CD4-positive, alpha-beta T cell (primary cell): ENCODE measurements at regions not wholly inside any gene's neighbourhood (a gene's known extent, or its start where the extent isn't known, plus 50 kb on each side); places are given as distances from the start of the nearest gene placed in this dataset.

Source experiments
- ATAC-seq: fragments of 200-7000 bp; cut with Tn5 transposase; one replicate; pipeline ENCODE4 v1.10.0; 2022; ENCODE audit warnings: mild to moderate bottlenecking; ENCODE audit not compliant: poor library complexity
- CTCF ChIA-PET: fragments of 350-600 bp; sonication (Branson Sonifier 250); formaldehyde crosslinking; loops from one replicate; lab custom pipeline; 2021; ENCODE audit warnings: antibody characterized with exemption, inconsistent platforms; lab: Charles Lee
- POLR2A ChIA-PET: fragments of 350-600 bp; sonication (Branson Sonifier 250); formaldehyde crosslinking; loops from one replicate; lab custom pipeline; 2021; ENCODE audit warnings: antibody characterized with exemption, inconsistent platforms; lab: Charles Lee
- DNase-seq, 14 experiments: peaks; one replicate each; pipeline ENCODE4 v3.0.0-alpha.2; 2013 to 2020; ENCODE audit warnings: mixed read lengths in 2 of 14
- H3K27ac ChIP-seq, 2 donors: one replicate each; pipeline versions ENCODE4 v1.5.1 to v1.7.0; 2013; ENCODE audit warnings: low read length in 2 of 2, low read depth in 1 of 2, mild to moderate bottlenecking in 1 of 2
- H3K27me3 ChIP-seq, 2 experiments: 1 replicate in 1 of 2; 2 replicates in 1 of 2; pipeline versions ENCODE4 v1.6.1 to v1.7.0; 2013; ENCODE audit warnings: low read length in 2 of 2, control low read depth in 1 of 2, mild to moderate bottlenecking in 1 of 2, moderate library complexity in 1 of 2; ENCODE audit not compliant: insufficient read depth in 2 of 2, control insufficient read depth in 1 of 2
- H3K36me3 ChIP-seq: one replicate; pipeline ENCODE4 v1.6.1; 2013; ENCODE audit warnings: low read length, control low read depth; ENCODE audit not compliant: insufficient read depth
- H3K4me1 ChIP-seq: one replicate; pipeline ENCODE4 v1.6.1; 2013; ENCODE audit warnings: low read length, control low read depth; ENCODE audit not compliant: insufficient read depth
- H3K4me3 ChIP-seq: one replicate; pipeline ENCODE4 v1.5.1; 2013; ENCODE audit warnings: mild to moderate bottlenecking, low read length, moderate library complexity
- H3K9me3 ChIP-seq, 2 experiments: 1 replicate in 1 of 2; 2 replicates in 1 of 2; pipeline versions ENCODE4 v1.6.1 to v1.7.0; 2013; ENCODE audit warnings: low read length in 2 of 2, mild to moderate bottlenecking in 2 of 2, control low read depth in 1 of 2, moderate library complexity in 1 of 2; ENCODE audit not compliant: control insufficient read depth in 1 of 2, insufficient read depth in 1 of 2
- H3K27ac Mint-ChIP-seq: one replicate; pipeline ENCODE4 v1.8.0; 2020; ENCODE audit warnings: mixed read lengths
- H3K27me3 Mint-ChIP-seq: one replicate; pipeline ENCODE4 v1.8.0; 2021; ENCODE audit warnings: mixed read lengths
- H3K36me3 Mint-ChIP-seq: one replicate; pipeline ENCODE4 v1.8.0; 2021; ENCODE audit warnings: low read depth, mixed read lengths
- H3K4me1 Mint-ChIP-seq: one replicate; pipeline ENCODE4 v1.8.0; 2021; ENCODE audit warnings: low read depth, mixed read lengths
- H3K4me3 Mint-ChIP-seq: one replicate; pipeline ENCODE4 v1.8.0; 2020; ENCODE audit warnings: mild to moderate bottlenecking, mixed read lengths
- H3K9me3 Mint-ChIP-seq: one replicate; pipeline ENCODE4 v1.8.0; 2020; ENCODE audit warnings: mixed read lengths
- CTCF ChIP-seq: fragments of 200-600 bp; IDR thresholded peaks from one replicate; pipeline ENCODE4 v1.8.0; 2022; ENCODE audit warnings: antibody characterized with exemption, mild to moderate bottlenecking
- intact Hi-C, 2 experiments: fragments of 100-400 bp; cut with DNase I in 1 of 2; cut with micrococcal nuclease in 1 of 2; formaldehyde crosslinking; loops; one replicate each; pipeline versions ENCODE4 v1.15.1 to v1.9.0; 2023 to 2025; cut with DNase I, micrococcal nuclease

DNA sequence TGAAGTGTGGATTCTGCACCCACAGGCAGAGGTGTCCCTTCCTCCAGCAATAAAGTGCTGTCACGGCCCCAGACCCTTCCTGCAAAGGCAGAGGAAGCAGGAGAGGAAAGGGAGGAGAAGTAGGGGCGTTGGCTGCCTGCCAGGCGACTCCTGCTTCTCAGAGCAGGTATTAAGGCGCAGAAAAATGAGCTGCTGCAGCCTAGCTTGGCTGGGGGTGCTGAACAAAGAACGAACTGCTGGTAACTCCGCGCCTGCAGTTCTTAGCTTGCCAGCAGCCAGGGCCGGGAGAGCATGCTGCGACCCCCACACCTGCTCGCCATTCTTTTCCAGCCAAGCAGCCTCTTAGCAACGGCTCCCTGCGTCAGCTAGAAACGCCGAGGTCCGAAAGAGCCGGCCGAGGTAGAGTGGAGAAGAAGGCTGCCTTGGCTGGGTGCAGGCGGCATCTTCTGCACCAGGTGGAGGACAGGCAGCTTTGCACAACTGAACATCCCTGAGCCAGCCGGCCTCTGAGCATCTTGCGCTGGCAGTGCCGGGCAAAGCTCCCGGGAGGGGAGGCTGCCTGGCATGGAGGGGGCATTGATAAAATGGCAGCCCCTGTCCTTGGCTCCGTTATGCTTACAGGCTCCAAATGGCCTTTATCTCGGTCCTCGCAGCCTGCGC is 296.0 kb downstream of the MEX3B start:
- Mint-ChIP-seq H3K4me1 (no peaks in the 10 kb centered on the region), H3K36me3 (no peaks in the 10 kb centered on the region), H3K27me3 (peaks cover 3% of the 10 kb centered on the region), H3K4me3 (no peak overlapping the region), H3K9me3 (no peaks in the 10 kb centered on the region), H3K27ac (no peak overlapping the region)
- Histone ChIP-seq H3K9me3 (peaks cover 0 to 9% of the 10 kb centered on the region in 2 experiments), H3K27me3 (no peaks in the 10 kb centered on the region), H3K4me1 (no peaks in the 10 kb centered on the region), H3K27ac (no peak overlapping the region), H3K4me3 (no peak overlapping the region), H3K36me3 (no peaks in the 10 kb centered on the region)
- no peak for DNase-seq
- TF ChIP-seq CTCF: no peak
- no peak for ATAC-seq
- ChIA-PET CTCF (no interaction called here), POLR2A (no interaction called here)
- intact Hi-C loops: no loop called here

DNA sequence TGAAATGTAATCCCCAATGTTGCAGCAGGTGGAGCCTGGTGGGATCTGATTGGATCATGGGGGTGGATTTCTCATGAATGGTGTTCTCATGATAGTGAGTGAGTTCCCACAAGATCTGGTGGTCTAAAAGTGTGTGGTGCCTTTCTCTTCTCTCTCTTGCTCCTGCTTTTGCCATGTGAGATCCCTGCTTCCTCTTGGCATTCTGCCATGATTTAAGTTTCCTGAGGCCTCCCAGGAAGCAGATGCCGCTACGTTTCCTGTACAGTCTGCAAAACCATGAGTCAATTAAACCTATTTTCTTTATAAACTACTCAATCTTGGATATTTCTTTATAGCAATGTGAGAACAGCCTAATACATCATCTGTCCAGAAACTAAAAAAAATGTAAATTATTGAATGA is 298.3 kb downstream of the MEX3B start:
- Histone ChIP-seq H3K27me3 (no peaks in the 10 kb centered on the region), H3K36me3 (no peaks in the 10 kb centered on the region), H3K9me3 (peaks cover 0 to 9% of the 10 kb centered on the region in 2 experiments), H3K4me1 (no peaks in the 10 kb centered on the region), H3K4me3 (no peak overlapping the region), H3K27ac (no peak overlapping the region)
- DNase-seq: no peak
- ATAC-seq: no peak
- Mint-ChIP-seq H3K9me3 (no peaks in the 10 kb centered on the region), H3K27ac (no peak overlapping the region), H3K4me3 (no peak overlapping the region), H3K36me3 (no peaks in the 10 kb centered on the region), H3K4me1 (no peaks in the 10 kb centered on the region), H3K27me3 (peaks cover 3% of the 10 kb centered on the region)
- ChIA-PET POLR2A (no interaction called here), CTCF (no interaction called here)
- TF ChIP-seq CTCF: no peak
- intact Hi-C loops: no loop called here

- Mint-ChIP-seq H3K4me1 (no peaks in the 10 kb centered on the region), H3K36me3 (no peaks in the 10 kb centered on the region), H3K4me3 (no peak overlapping the region), H3K27ac (no peak overlapping the region), H3K27me3 (peaks cover 3% of the 10 kb centered on the region), H3K9me3 (no peaks in the 10 kb centered on the region)
- intact Hi-C loops: no loop called here
- ChIA-PET POLR2A (no interaction called here), CTCF (no interaction called here)
- ATAC-seq: no peak
- Histone ChIP-seq H3K27ac (no peak overlapping the region), H3K9me3 (peaks cover 0 to 9% of the 10 kb centered on the region in 2 experiments), H3K27me3 (no peaks in the 10 kb centered on the region), H3K4me3 (no peak overlapping the region), H3K36me3 (no peaks in the 10 kb centered on the region), H3K4me1 (no peaks in the 10 kb centered on the region)
- no peak for TF ChIP-seq CTCF
- no peak for DNase-seq
These were observed 298.8 kb downstream of the MEX3B start for GRCh38 chr15:81747026-81747425.
